HEK293 (cell line): ENCODE measurements at regions not wholly inside any gene's neighbourhood (a gene's known extent, or its start where the extent isn't known, plus 50 kb on each side); places are given as distances from the start of the nearest gene placed in this dataset.

Experiments used
- CTCF ChIP-seq: fragments of 450-650 bp; formaldehyde crosslinking; IDR thresholded peaks from 2 replicates; pipeline ENCODE4 v1.5.1; 2016; ENCODE audit warnings: missing biosample characterization, missing genetic modification characterization
- KLF16 ChIP-seq: fragments of 450-650 bp; formaldehyde crosslinking; IDR thresholded peaks from 2 replicates; pipeline ENCODE4 v1.5.1; 2017; ENCODE audit warnings: missing biosample characterization, missing genetic modification characterization
- SCRT1 ChIP-seq: fragments of 450-650 bp; formaldehyde crosslinking; IDR thresholded peaks from 2 replicates; pipeline ENCODE4 v1.5.1; 2016; ENCODE audit warnings: missing biosample characterization, missing genetic modification characterization, borderline replicate concordance
- SP2 ChIP-seq: fragments of 450-650 bp; formaldehyde crosslinking; IDR thresholded peaks from 2 replicates; pipeline ENCODE4 v1.5.1; 2016; ENCODE audit warnings: missing biosample characterization, missing genetic modification characterization
- YY1 ChIP-seq: fragments of 450-650 bp; formaldehyde crosslinking; IDR thresholded peaks from 2 replicates; pipeline ENCODE4 v1.5.1; 2018; ENCODE audit warnings: missing biosample characterization, missing genetic modification characterization

- TF ChIP-seq CTCF (tag by site-specific recombination) (no peak), SCRT1 (no peak), YY1 (tag by site-specific recombination) (no peak), SP2 (no peak), KLF16 (tag by site-specific recombination) (no peak)
Observed at GRCh38 chr10:61832866-61833481, 68.5 kb upstream of the ARID5B start.
